Loucy (cell line): ENCODE measurements at regions not wholly inside any gene's neighbourhood (a gene's known extent, or its start where the extent isn't known, plus 50 kb on each side); places are given as distances from the start of the nearest gene placed in this dataset.

Source experiments
- H2AFZ ChIP-seq: fragments of 200-600 bp; sonication (generic); 2 replicates; pipeline ENCODE4 v1.6.0; 2016; ENCODE audit warnings: antibody characterized with exemption, mild to moderate bottlenecking, low read length, moderate library complexity
- H3F3A ChIP-seq: fragments of 200-600 bp; 2 replicates; pipeline ENCODE4 v1.6.0; 2016; ENCODE audit warnings: antibody characterized with exemption, low read depth, mild to moderate bottlenecking
- H3K27me3 ChIP-seq: fragments of 200-600 bp; sonication (generic); 2 replicates; pipeline ENCODE4 v1.6.1; 2014; ENCODE audit warnings: low read length, mild to moderate bottlenecking; ENCODE audit not compliant: insufficient read depth, poor library complexity, severe bottlenecking
- H3K36me3 ChIP-seq: fragments of 200-600 bp; sonication (generic); 2 replicates; pipeline ENCODE4 v1.6.1; 2016; ENCODE audit warnings: low read length; ENCODE audit not compliant: insufficient read depth
- H3K4me1 ChIP-seq: fragments of 200-600 bp; sonication (generic); 2 replicates; pipeline ENCODE4 v1.5.1; 2014; ENCODE audit warnings: low read length, mild to moderate bottlenecking; ENCODE audit not compliant: insufficient read depth, poor library complexity, severe bottlenecking
- H3K4me2 ChIP-seq: fragments of 200-600 bp; sonication (generic); 2 replicates; pipeline ENCODE4 v1.6.0; 2014; ENCODE audit warnings: antibody characterized with exemption, low read length, low read depth, mild to moderate bottlenecking; ENCODE audit not compliant: poor library complexity, severe bottlenecking
- H3K4me3 ChIP-seq: fragments of 200-600 bp; sonication (generic); 2 replicates; pipeline ENCODE4 v1.5.1; 2014; ENCODE audit warnings: low read length, mild to moderate bottlenecking, mixed read lengths; ENCODE audit not compliant: poor library complexity, severe bottlenecking
- H3K79me2 ChIP-seq: fragments of 200-600 bp; sonication (generic); 2 replicates; pipeline ENCODE4 v1.6.1; 2014; ENCODE audit warnings: low read length; ENCODE audit not compliant: insufficient read depth
- H3K9ac ChIP-seq: fragments of 200-600 bp; sonication (generic); 2 replicates; pipeline ENCODE4 v1.6.0; 2014; ENCODE audit warnings: mild to moderate bottlenecking, low read depth, low read length, moderate library complexity; ENCODE audit not compliant: poor library complexity, severe bottlenecking
- H3K9me2 ChIP-seq: fragments of 200-600 bp; sonication (generic); replicated peaks from 2 replicates; pipeline ENCODE4 v1.6.1; 2016; ENCODE audit warnings: low read depth, low read length, mixed read lengths
- H3K9me3 ChIP-seq: fragments of 200-600 bp; sonication (generic); 2 replicates; pipeline ENCODE4 v1.6.1; 2014; ENCODE audit warnings: mild to moderate bottlenecking, antibody characterized with exemption, low read length, low read depth; ENCODE audit not compliant: insufficient read depth
- H4K20me1 ChIP-seq: fragments of 200-600 bp; sonication (generic); 2 replicates; pipeline ENCODE4 v1.6.0; 2014; ENCODE audit warnings: antibody characterized with exemption, low read length, mild to moderate bottlenecking; ENCODE audit not compliant: insufficient read depth, poor library complexity, severe bottlenecking
- EZH2phosphoT487 ChIP-seq: fragments of 200-600 bp; IDR thresholded peaks from 2 replicates; pipeline ENCODE4 v1.6.1; 2018; ENCODE audit warnings: antibody characterized with exemption, mild to moderate bottlenecking, moderate library complexity, borderline replicate concordance
- TF ChIP-seq, protein P1 (sequence below): fragments of 200-600 bp; sonication (generic); conservative IDR thresholded peaks from 2 replicates; pipeline ENCODE4 v1.5.1; 2014; ENCODE audit warnings: mild to moderate bottlenecking, antibody characterized with exemption, low read length

GRCh38 chr18:1392046-1392445 is 487.4 kb downstream of the ADCYAP1 start:
- Histone ChIP-seq H3K9me3 (0 out of 2 replicates have a peak, but pooled peaks cover 3% of the 10 kb centered on the region), H3K4me3 (no peak overlapping the region), H3K9ac (no peak overlapping the region), H3F3A (no peaks in the 10 kb centered on the region), H3K4me1 (no peaks in the 10 kb centered on the region), H3K9me2 (no peaks in the 10 kb centered on the region), H4K20me1 (no peaks in the 10 kb centered on the region), H3K27me3 (no peaks in the 10 kb centered on the region), H3K79me2 (no peaks in the 10 kb centered on the region), H3K4me2 (no peak overlapping the region), H2AFZ (no peak overlapping the region), H3K36me3 (no peaks in the 10 kb centered on the region)
- TF ChIP-seq EZH2phosphoT487 = no peak
- TF ChIP-seq, protein P1, sequence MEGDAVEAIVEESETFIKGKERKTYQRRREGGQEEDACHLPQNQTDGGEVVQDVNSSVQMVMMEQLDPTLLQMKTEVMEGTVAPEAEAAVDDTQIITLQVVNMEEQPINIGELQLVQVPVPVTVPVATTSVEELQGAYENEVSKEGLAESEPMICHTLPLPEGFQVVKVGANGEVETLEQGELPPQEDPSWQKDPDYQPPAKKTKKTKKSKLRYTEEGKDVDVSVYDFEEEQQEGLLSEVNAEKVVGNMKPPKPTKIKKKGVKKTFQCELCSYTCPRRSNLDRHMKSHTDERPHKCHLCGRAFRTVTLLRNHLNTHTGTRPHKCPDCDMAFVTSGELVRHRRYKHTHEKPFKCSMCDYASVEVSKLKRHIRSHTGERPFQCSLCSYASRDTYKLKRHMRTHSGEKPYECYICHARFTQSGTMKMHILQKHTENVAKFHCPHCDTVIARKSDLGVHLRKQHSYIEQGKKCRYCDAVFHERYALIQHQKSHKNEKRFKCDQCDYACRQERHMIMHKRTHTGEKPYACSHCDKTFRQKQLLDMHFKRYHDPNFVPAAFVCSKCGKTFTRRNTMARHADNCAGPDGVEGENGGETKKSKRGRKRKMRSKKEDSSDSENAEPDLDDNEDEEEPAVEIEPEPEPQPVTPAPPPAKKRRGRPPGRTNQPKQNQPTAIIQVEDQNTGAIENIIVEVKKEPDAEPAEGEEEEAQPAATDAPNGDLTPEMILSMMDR = no peak

DNA sequence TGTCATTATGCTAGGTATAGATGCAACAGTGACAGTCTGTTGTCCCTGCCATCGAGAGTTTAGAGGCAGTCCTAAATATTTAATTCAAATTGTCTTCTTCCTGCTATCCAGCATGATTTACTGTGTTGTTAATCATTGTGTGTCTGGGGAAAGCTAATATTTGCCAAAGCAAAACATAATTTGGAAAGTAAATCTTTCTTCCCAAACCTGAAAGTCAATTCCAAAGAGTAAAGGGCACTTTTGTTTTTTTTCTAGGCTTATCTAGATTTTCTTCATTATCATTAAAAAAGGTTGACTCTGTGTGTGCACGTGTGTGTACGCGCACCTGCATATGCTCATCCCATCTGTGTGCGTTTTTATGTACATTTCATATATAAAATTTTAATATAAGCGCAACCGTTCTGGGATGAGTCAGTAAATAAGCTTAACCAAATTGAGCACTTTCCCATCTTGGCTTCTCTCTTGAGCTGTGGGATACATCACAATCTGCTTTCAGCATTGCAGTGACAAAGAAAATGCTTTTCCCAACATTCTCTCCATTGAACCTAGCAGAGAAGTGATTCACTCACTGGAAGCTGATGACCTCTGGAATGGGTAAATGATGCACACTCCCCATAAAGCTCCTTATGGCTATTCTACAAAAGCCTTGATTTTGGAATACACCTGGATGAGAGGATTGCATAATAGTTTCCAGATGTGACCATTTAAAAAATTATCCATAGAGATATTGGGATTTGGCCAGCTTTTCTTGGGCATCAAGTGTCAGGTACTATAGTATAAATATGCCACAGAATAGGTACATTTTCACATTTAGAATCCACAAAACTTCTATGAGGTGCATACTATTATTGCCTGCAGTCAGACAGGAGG is 488.4 kb downstream of the ADCYAP1 start:
- Histone ChIP-seq H2AFZ (no peak overlapping the region), H3K9me3 (no peaks in the 10 kb centered on the region), H3F3A (no peaks in the 10 kb centered on the region), H3K9me2 (no peaks in the 10 kb centered on the region), H3K4me3 (no peak overlapping the region), H3K9ac (no peak overlapping the region), H4K20me1 (no peaks in the 10 kb centered on the region), H3K4me1 (no peaks in the 10 kb centered on the region), H3K4me2 (no peak overlapping the region), H3K79me2 (no peaks in the 10 kb centered on the region), H3K27me3 (no peaks in the 10 kb centered on the region), H3K36me3 (no peaks in the 10 kb centered on the region)
- TF ChIP-seq EZH2phosphoT487 = no peak
- TF ChIP-seq, protein P1 = no peak

DNA sequence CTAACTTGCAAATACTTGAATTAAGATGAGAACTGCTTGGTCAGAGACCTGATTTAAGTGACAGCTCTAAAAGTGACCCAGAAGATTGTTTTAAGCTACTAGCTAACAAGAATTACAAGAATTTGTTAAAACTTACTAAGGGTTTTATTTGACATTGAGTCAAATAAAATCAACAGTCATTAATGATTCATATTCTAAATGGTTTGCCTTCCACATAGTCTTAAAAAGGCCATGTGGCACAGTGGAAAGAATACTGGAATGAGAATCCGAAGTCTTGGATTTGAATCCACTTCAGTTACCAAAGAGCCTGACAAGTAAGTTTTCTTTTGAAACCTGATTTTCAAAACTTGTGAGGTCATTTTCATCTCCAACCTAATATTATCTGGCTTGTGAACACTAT is 489.3 kb downstream of the ADCYAP1 start:
- H3K4me1 ChIP-seq = no peaks in the 10 kb centered on the region
- no peaks in the 10 kb centered on the region for H3F3A ChIP-seq
- H2AFZ ChIP-seq = no peak overlapping the region
- no peaks in the 10 kb centered on the region for H3K9me2 ChIP-seq
- no peaks in the 10 kb centered on the region for H3K9me3 ChIP-seq
- no peak for TF ChIP-seq EZH2phosphoT487
- TF ChIP-seq, protein P1 = no peak
- H3K9ac ChIP-seq = no peak overlapping the region
- H3K36me3 ChIP-seq = no peaks in the 10 kb centered on the region
- H3K79me2 ChIP-seq = no peaks in the 10 kb centered on the region
- H4K20me1 ChIP-seq = no peaks in the 10 kb centered on the region
- no peaks in the 10 kb centered on the region for H3K27me3 ChIP-seq
- no peak overlapping the region for H3K4me2 ChIP-seq
- H3K4me3 ChIP-seq = no peak overlapping the region
